ENCODE measurements at regions not wholly inside any gene's neighbourhood (a gene's known extent, or its start where the extent isn't known, plus 50 kb on each side); places are given as distances from the start of the nearest gene placed in this dataset.

DNA sequence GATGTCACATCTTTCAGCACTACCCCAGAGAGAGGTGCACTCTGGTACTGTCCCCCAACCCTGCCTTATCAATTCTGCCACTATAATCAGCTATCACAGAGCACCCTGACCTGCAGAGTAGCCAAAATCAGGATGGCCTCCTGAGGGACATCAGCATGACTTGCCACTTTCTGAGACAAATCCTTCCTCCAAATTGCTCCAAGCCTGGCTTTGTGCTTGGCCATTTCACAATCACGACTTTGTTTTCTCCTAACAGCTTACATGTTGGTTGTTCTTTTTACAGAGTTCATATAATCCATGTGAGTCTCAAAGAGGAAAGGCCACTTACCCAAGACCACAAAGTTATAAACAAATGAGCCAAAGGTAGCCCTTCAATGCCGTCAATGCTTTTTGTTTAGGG lies 449.0 kb upstream of the CDH5 start:
- Histone ChIP-seq H4K20me1 (ENCODE audit: control insufficient read depth, insufficient read depth, low read length, poor library complexity, severe bottlenecking) (no peaks in the 10 kb centered on the region), H3K27ac (ENCODE audit: low read length in 2 of 2) (no peak overlapping the region), H3K9ac (ENCODE audit: low read length) (no peak overlapping the region), H3K36me3 (replicated peaks in 1 of 2; ENCODE audit: control extremely low read depth in 1 of 2, control insufficient read depth in 1 of 2, extremely low read depth in 1 of 2, insufficient read depth in 2 of 2, low read length in 1 of 2) (no peaks in the 10 kb centered on the region), H3K79me2 (ENCODE audit: control insufficient read depth, insufficient read depth, low read length) (no peaks in the 10 kb centered on the region), H3K4me1 (ENCODE audit: control insufficient read depth in 2 of 2, insufficient read depth in 2 of 2, low read length in 2 of 2) (no peaks in the 10 kb centered on the region), H2AFZ (ENCODE audit: insufficient read depth, low read depth, low read length, poor library complexity, severe bottlenecking) (no peak overlapping the region), H3K9me3 (ENCODE audit: control extremely low read depth in 1 of 3, control insufficient read depth in 2 of 3, insufficient read depth in 1 of 3, low read length in 2 of 3) (peaks cover 0 to 8% (median 0%) of the 10 kb centered on the region in 3 donors), H3K4me3 (ENCODE audit: control extremely low read depth in 1 of 5, extremely low read depth in 1 of 5, insufficient read depth in 1 of 5, low read depth in 2 of 5, low read length in 4 of 5) (no peak overlapping the region), H3K27me3 (replicated peaks in 1 of 4; ENCODE audit: control extremely low read depth in 1 of 4, control insufficient read depth in 3 of 4, insufficient read depth in 4 of 4, low read length in 3 of 4) (peaks cover 0 to 2% (median 0%) of the 10 kb centered on the region in 4 experiments), H3K4me2 (replicated peaks; ENCODE audit: low read depth, low read length, poor library complexity, severe bottlenecking) (no peak overlapping the region)
- DNase-seq (no peak), ATAC-seq (ENCODE audit: low read depth) (no peak)
- H3K4me1 Mint-ChIP-seq, result no peaks in the 10 kb centered on the region
- ChIA-PET CTCF (no interaction called here), POLR2A (no interaction called here)
- intact Hi-C loops (cut with micrococcal nuclease), result no loop called here
- H3K27me3 Mint-ChIP-seq, result no peaks in the 10 kb centered on the region
- H3K4me3 Mint-ChIP-seq, result no peak overlapping the region
- TF ChIP-seq EZH2 (IDR thresholded peaks at IDR 0.05; ENCODE audit: borderline replicate concordance, insufficient read depth, low read depth, low read length, poor library complexity, severe bottlenecking), result no peak
- TF ChIP-seq, protein P1, sequence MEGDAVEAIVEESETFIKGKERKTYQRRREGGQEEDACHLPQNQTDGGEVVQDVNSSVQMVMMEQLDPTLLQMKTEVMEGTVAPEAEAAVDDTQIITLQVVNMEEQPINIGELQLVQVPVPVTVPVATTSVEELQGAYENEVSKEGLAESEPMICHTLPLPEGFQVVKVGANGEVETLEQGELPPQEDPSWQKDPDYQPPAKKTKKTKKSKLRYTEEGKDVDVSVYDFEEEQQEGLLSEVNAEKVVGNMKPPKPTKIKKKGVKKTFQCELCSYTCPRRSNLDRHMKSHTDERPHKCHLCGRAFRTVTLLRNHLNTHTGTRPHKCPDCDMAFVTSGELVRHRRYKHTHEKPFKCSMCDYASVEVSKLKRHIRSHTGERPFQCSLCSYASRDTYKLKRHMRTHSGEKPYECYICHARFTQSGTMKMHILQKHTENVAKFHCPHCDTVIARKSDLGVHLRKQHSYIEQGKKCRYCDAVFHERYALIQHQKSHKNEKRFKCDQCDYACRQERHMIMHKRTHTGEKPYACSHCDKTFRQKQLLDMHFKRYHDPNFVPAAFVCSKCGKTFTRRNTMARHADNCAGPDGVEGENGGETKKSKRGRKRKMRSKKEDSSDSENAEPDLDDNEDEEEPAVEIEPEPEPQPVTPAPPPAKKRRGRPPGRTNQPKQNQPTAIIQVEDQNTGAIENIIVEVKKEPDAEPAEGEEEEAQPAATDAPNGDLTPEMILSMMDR (IDR thresholded peaks at IDR 0.05), result no peak
- WGBS (ENCODE audit: insufficient coverage), result 100% methylated on average over 1 of the region's 2 CpGs
- H3K27ac Mint-ChIP-seq, result no peak overlapping the region
- peaks cover 6% of the 10 kb centered on the region for H3K9me3 Mint-ChIP-seq (ENCODE audit: insufficient read depth)

DNA sequence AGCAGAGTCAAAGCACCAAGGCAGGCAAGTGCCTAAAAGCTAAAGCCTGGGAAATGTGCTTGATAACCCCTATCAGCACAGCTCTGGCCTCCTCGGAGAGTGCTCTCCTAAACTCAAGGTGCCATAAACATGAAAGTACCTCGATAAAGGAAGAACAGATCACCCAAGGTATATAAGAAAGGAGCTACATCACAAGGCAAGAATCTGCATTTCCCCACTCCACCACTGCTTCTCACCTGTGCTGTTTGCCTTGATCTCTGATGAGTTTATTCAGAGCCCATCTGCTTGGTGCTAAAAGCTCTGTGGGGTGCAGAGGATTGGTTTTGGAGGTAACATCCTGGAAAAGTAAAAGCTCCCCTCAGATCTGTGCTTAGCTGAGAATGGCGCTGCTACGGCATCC lies 449.5 kb upstream of the CDH5 start:
- Histone ChIP-seq H3K4me3 (ENCODE audit: control extremely low read depth in 1 of 5, extremely low read depth in 1 of 5, insufficient read depth in 1 of 5, low read depth in 2 of 5, low read length in 4 of 5) (no peak overlapping the region), H3K27me3 (replicated peaks in 1 of 4; ENCODE audit: control extremely low read depth in 1 of 4, control insufficient read depth in 3 of 4, insufficient read depth in 4 of 4, low read length in 3 of 4) (peaks cover 0 to 2% (median 0%) of the 10 kb centered on the region in 4 experiments), H3K9me3 (ENCODE audit: control extremely low read depth in 1 of 3, control insufficient read depth in 2 of 3, insufficient read depth in 1 of 3, low read length in 2 of 3) (peaks cover 0 to 8% (median 0%) of the 10 kb centered on the region in 3 donors), H3K9ac (ENCODE audit: low read length) (no peak overlapping the region), H3K79me2 (ENCODE audit: control insufficient read depth, insufficient read depth, low read length) (no peaks in the 10 kb centered on the region), H4K20me1 (ENCODE audit: control insufficient read depth, insufficient read depth, low read length, poor library complexity, severe bottlenecking) (no peaks in the 10 kb centered on the region), H3K27ac (ENCODE audit: low read length in 2 of 2) (no peak overlapping the region), H3K4me2 (replicated peaks; ENCODE audit: low read depth, low read length, poor library complexity, severe bottlenecking) (no peak overlapping the region), H3K36me3 (replicated peaks in 1 of 2; ENCODE audit: control extremely low read depth in 1 of 2, control insufficient read depth in 1 of 2, extremely low read depth in 1 of 2, insufficient read depth in 2 of 2, low read length in 1 of 2) (no peaks in the 10 kb centered on the region), H2AFZ (ENCODE audit: insufficient read depth, low read depth, low read length, poor library complexity, severe bottlenecking) (no peak overlapping the region), H3K4me1 (ENCODE audit: control insufficient read depth in 2 of 2, insufficient read depth in 2 of 2, low read length in 2 of 2) (no peaks in the 10 kb centered on the region)
- intact Hi-C loops (cut with micrococcal nuclease), result no loop called here
- Mint-ChIP-seq H3K27ac (no peak overlapping the region), H3K9me3 (ENCODE audit: insufficient read depth) (peaks cover 6% of the 10 kb centered on the region), H3K27me3 (no peaks in the 10 kb centered on the region), H3K4me3 (no peak overlapping the region), H3K4me1 (no peaks in the 10 kb centered on the region)
- 100% methylated on average over 2 of the region's 4 CpGs for WGBS (ENCODE audit: insufficient coverage)
- DNase-seq, result no peak
- POLR2A ChIA-PET, result no interaction called here
- CTCF ChIA-PET, result no interaction called here
- no peak for ATAC-seq (ENCODE audit: low read depth)
- TF ChIP-seq, protein P1 (IDR thresholded peaks at IDR 0.05), result no peak
- no peak for TF ChIP-seq EZH2 (IDR thresholded peaks at IDR 0.05; ENCODE audit: borderline replicate concordance, insufficient read depth, low read depth, low read length, poor library complexity, severe bottlenecking)
